ENCODE measurements at regions not wholly inside any gene's neighbourhood (a gene's known extent, or its start where the extent isn't known, plus 50 kb on each side); places are given as distances from the start of the nearest gene placed in this dataset.
A peak's percentile ranks its signal among the peaks of the same experiment; 100 is the strongest.
"Not testable (repeated sequence)": the region's sequence is repeated elsewhere in the genome, so short reads cannot be mapped to it uniquely, and the experiment has no call there.

GRCh38 chr10:114748241-114748640 is 73.3 kb upstream of the FHIP2A start:
- Mint-ChIP-seq H3K27me3 (peaks cover 6 to 48% of the 10 kb centered on the region in 2 donors), H3K36me3 (ENCODE audit: insufficient read depth) (no peaks in the 10 kb centered on the region), H3K4me1 (ENCODE audit: low read depth in 2 of 2) (no peaks in the 10 kb centered on the region), H3K4me3 (no peak overlapping the region), H3K27ac (no peak overlapping the region), H3K9me3 (peaks cover 0 to 2% of the 10 kb centered on the region in 2 donors)
- ATAC-seq (replicated peaks), result no peak
- DNase-seq, result no peak

GRCh38 chr10:114749014-114749413 is 72.6 kb upstream of the FHIP2A start:
- Mint-ChIP-seq H3K4me3 (no peak overlapping the region), H3K9me3 (peaks cover 0 to 2% of the 10 kb centered on the region in 2 donors), H3K4me1 (ENCODE audit: low read depth in 2 of 2) (no peaks in the 10 kb centered on the region), H3K27ac (peak overlapping the region in 1 of 2 donors; percentile 14), H3K27me3 (peaks cover 6 to 41% of the 10 kb centered on the region in 2 donors), H3K36me3 (ENCODE audit: insufficient read depth) (no peaks in the 10 kb centered on the region)
- DNase-seq (no peak), ATAC-seq (replicated peaks) (no peak)

GRCh38 chr10:114749510-114749909 is 72.1 kb upstream of the FHIP2A start:
- no peak overlapping the region for H3K4me3 Mint-ChIP-seq
- DNase-seq (no peak), ATAC-seq (replicated peaks) (no peak)
- H3K36me3 Mint-ChIP-seq (ENCODE audit: insufficient read depth), result no peaks in the 10 kb centered on the region
- H3K27ac Mint-ChIP-seq, result peak overlapping the region in 1 of 2 donors; percentile 14
- peaks cover 0 to 2% of the 10 kb centered on the region in 2 donors for H3K9me3 Mint-ChIP-seq
- H3K4me1 Mint-ChIP-seq (ENCODE audit: low read depth in 2 of 2), result no peaks in the 10 kb centered on the region
- peaks cover 6 to 37% of the 10 kb centered on the region in 2 donors for H3K27me3 Mint-ChIP-seq

GRCh38 chr10:114751856-114752255 is 69.7 kb upstream of the FHIP2A start:
- Mint-ChIP-seq H3K4me1 (ENCODE audit: low read depth in 2 of 2) (no peaks in the 10 kb centered on the region), H3K4me3 (no peak overlapping the region), H3K27me3 (peaks cover 6 to 26% of the 10 kb centered on the region in 2 donors)

GRCh38 chr10:114752570-114752969 is 69.0 kb upstream of the FHIP2A start:
- not testable (repeated sequence) for H3K36me3 Mint-ChIP-seq (ENCODE audit: insufficient read depth); ATAC-seq (replicated peaks); H3K4me1 Mint-ChIP-seq (ENCODE audit: low read depth in 2 of 2); H3K4me3 Mint-ChIP-seq; DNase-seq; H3K9me3 Mint-ChIP-seq; H3K27ac Mint-ChIP-seq
- peaks cover 0 to 19% of the 10 kb centered on the region in 2 donors for H3K27me3 Mint-ChIP-seq

More at GRCh38 chr10:114751856-114752255, 69.7 kb upstream of the FHIP2A start:
- ATAC-seq (replicated peaks) (no peak), DNase-seq (no peak)
- H3K36me3 Mint-ChIP-seq (ENCODE audit: insufficient read depth), result no peaks in the 10 kb centered on the region
- H3K27ac Mint-ChIP-seq, result no peak overlapping the region
- H3K9me3 Mint-ChIP-seq, result peaks cover 0 to 2% of the 10 kb centered on the region in 2 donors

GRCh38 chr10:114753126-114753525 is 68.5 kb upstream of the FHIP2A start:
- no peaks in the 10 kb centered on the region for H3K36me3 Mint-ChIP-seq (ENCODE audit: insufficient read depth)
- DNase-seq, result no peak

GRCh38 chr10:114754445-114755320 is 66.9 kb upstream of the FHIP2A start:
- Mint-ChIP-seq H3K4me3 (no peak overlapping the region), H3K36me3 (ENCODE audit: insufficient read depth) (no peaks in the 10 kb centered on the region), H3K27ac (no peak overlapping the region), H3K4me1 (ENCODE audit: low read depth in 2 of 2) (no peaks in the 10 kb centered on the region), H3K9me3 (peaks cover 0 to 2% of the 10 kb centered on the region in 2 donors), H3K27me3 (peaks cover 0 to 19% of the 10 kb centered on the region in 2 donors)
- no peak for ATAC-seq (replicated peaks)
- no peak for DNase-seq

More at GRCh38 chr10:114753126-114753525, 68.5 kb upstream of the FHIP2A start:
- H3K9me3 Mint-ChIP-seq, result peaks cover 0 to 2% of the 10 kb centered on the region in 2 donors
- H3K4me1 Mint-ChIP-seq (ENCODE audit: low read depth in 2 of 2), result no peaks in the 10 kb centered on the region
- no peak overlapping the region for H3K4me3 Mint-ChIP-seq
- ATAC-seq (replicated peaks), result no peak
- no peak overlapping the region for H3K27ac Mint-ChIP-seq
- peaks cover 0 to 19% of the 10 kb centered on the region in 2 donors for H3K27me3 Mint-ChIP-seq

GRCh38 chr10:114755537-114755936 is 66.0 kb upstream of the FHIP2A start:
- no peaks in the 10 kb centered on the region for H3K4me1 Mint-ChIP-seq (ENCODE audit: low read depth in 2 of 2)
- DNase-seq, result no peak
- no peak for ATAC-seq (replicated peaks)
- peaks cover 0 to 2% of the 10 kb centered on the region in 2 donors for H3K9me3 Mint-ChIP-seq
- peaks cover 0 to 19% of the 10 kb centered on the region in 2 donors for H3K27me3 Mint-ChIP-seq
- no peak overlapping the region for H3K27ac Mint-ChIP-seq
- H3K36me3 Mint-ChIP-seq (ENCODE audit: insufficient read depth), result no peaks in the 10 kb centered on the region
- no peak overlapping the region for H3K4me3 Mint-ChIP-seq

GRCh38 chr10:114758331-114758730 is 63.2 kb upstream of the FHIP2A start:
- peaks cover 13 to 14% of the 10 kb centered on the region in 2 donors for H3K27me3 Mint-ChIP-seq
- no peaks in the 10 kb centered on the region for H3K4me1 Mint-ChIP-seq (ENCODE audit: low read depth in 2 of 2)
- DNase-seq (no peak), ATAC-seq (replicated peaks) (no peak)
- no peak overlapping the region for H3K4me3 Mint-ChIP-seq
- H3K9me3 Mint-ChIP-seq, result no peaks in the 10 kb centered on the region
- no peaks in the 10 kb centered on the region for H3K36me3 Mint-ChIP-seq (ENCODE audit: insufficient read depth)
- H3K27ac Mint-ChIP-seq, result no peak overlapping the region

GRCh38 chr10:114761205-114762193 is 60.1 kb upstream of the FHIP2A start:
- no peak for DNase-seq
- no peak for ATAC-seq (replicated peaks)
- H3K27me3 Mint-ChIP-seq, result peaks cover 14 to 21% of the 10 kb centered on the region in 2 donors
- no peak overlapping the region for H3K27ac Mint-ChIP-seq
- H3K36me3 Mint-ChIP-seq (ENCODE audit: insufficient read depth), result no peaks in the 10 kb centered on the region
- no peaks in the 10 kb centered on the region for H3K9me3 Mint-ChIP-seq
- H3K4me3 Mint-ChIP-seq, result no peak overlapping the region
- H3K4me1 Mint-ChIP-seq (ENCODE audit: low read depth in 2 of 2), result no peaks in the 10 kb centered on the region

- H3K4me3 Mint-ChIP-seq, result no peak overlapping the region
- peaks cover 2 to 4% of the 10 kb centered on the region in 2 donors for H3K4me1 Mint-ChIP-seq (ENCODE audit: low read depth in 2 of 2)
- no peak overlapping the region for H3K27ac Mint-ChIP-seq
- ATAC-seq (replicated peaks) (no peak), DNase-seq (no peak)
- no peaks in the 10 kb centered on the region for H3K36me3 Mint-ChIP-seq (ENCODE audit: insufficient read depth)
- H3K9me3 Mint-ChIP-seq, result no peaks in the 10 kb centered on the region
- peaks cover 19 to 28% of the 10 kb centered on the region in 2 donors for H3K27me3 Mint-ChIP-seq
Observed at GRCh38 chr10:114762811-114763210, 58.8 kb upstream of the FHIP2A start.

GRCh38 chr10:114764656-114765055 is 56.9 kb upstream of the FHIP2A start:
- peaks cover 2 to 10% of the 10 kb centered on the region in 2 donors for H3K4me1 Mint-ChIP-seq (ENCODE audit: low read depth in 2 of 2)
- peaks cover 19 to 28% of the 10 kb centered on the region in 2 donors for H3K27me3 Mint-ChIP-seq
- no peaks in the 10 kb centered on the region for H3K36me3 Mint-ChIP-seq (ENCODE audit: insufficient read depth)
- H3K4me3 Mint-ChIP-seq, result no peak overlapping the region
- H3K9me3 Mint-ChIP-seq, result no peaks in the 10 kb centered on the region
- ATAC-seq (replicated peaks) (no peak), DNase-seq (no peak)
- H3K27ac Mint-ChIP-seq, result no peak overlapping the region

GRCh38 chr10:114766470-114766869 is 55.1 kb upstream of the FHIP2A start:
- no peaks in the 10 kb centered on the region for H3K9me3 Mint-ChIP-seq
- DNase-seq (no peak), ATAC-seq (replicated peaks) (no peak)
- peaks cover 7 to 18% of the 10 kb centered on the region in 2 donors for H3K4me1 Mint-ChIP-seq (ENCODE audit: low read depth in 2 of 2)
- no peaks in the 10 kb centered on the region for H3K36me3 Mint-ChIP-seq (ENCODE audit: insufficient read depth)
- H3K27me3 Mint-ChIP-seq, result peaks cover 18 to 23% of the 10 kb centered on the region in 2 donors
- peak overlapping the region; percentile 28 to 33 for H3K4me3 Mint-ChIP-seq
- no peak overlapping the region for H3K27ac Mint-ChIP-seq
